Sigmoid colon (tissue), 6 donors: ENCODE measurements at regions not wholly inside any gene's neighbourhood (a gene's known extent, or its start where the extent isn't known, plus 50 kb on each side); places are given as distances from the start of the nearest gene placed in this dataset.
"Not testable (repeated sequence)": the region's sequence is repeated elsewhere in the genome, so short reads cannot be mapped to it uniquely, and the experiment has no call there.

ENCODE experiments used
- DNase-seq: peaks from one replicate; pipeline ENCODE4 v3.0.0-alpha.2; 2019
- H3K27ac ChIP-seq, 4 donors: fragments of 200-600 bp; sonication (generic); one replicate each; pipeline ENCODE4 v1.5.1; 2016 to 2019; ENCODE audit warnings: mild to moderate bottlenecking in 1 of 4
- H3K27me3 ChIP-seq, 3 donors: fragments of 200-600 bp; sonication (generic); one replicate each; pipeline ENCODE4 v1.5.1; 2019; ENCODE audit warnings: mild to moderate bottlenecking in 1 of 3
- H3K36me3 ChIP-seq, 4 donors: fragments of 200-600 bp; sonication (generic); one replicate each; pipeline ENCODE4 v1.5.1; 2016 to 2019
- H3K4me1 ChIP-seq, 4 donors: fragments of 200-600 bp; sonication (generic); one replicate each; pipeline ENCODE4 v1.5.1; 2017 to 2019
- H3K4me3 ChIP-seq, 4 donors: fragments of 200-600 bp; sonication (generic); one replicate each; pipeline ENCODE4 v1.5.1; 2017 to 2019; ENCODE audit warnings: mild to moderate bottlenecking in 2 of 4, moderate library complexity in 1 of 4
- H3K9me3 ChIP-seq, 4 donors: fragments of 200-600 bp in 3 of 4; sonication (generic) in 3 of 4; one replicate each; pipeline versions ENCODE4 v1.5.1 to v1.6.1; 2013 to 2019
- CTCF ChIP-seq, 4 experiments: fragments of 450-650 bp in 3 of 4; fragments of 200-600 bp in 1 of 4; IDR thresholded peaks; one replicate each; pipeline ENCODE4 v1.5.1; 2016 to 2019; ENCODE audit warnings: antibody characterized with exemption in 4 of 4, mild to moderate bottlenecking in 3 of 4, moderate library complexity in 2 of 4
- EP300 ChIP-seq, 4 donors: sonication (generic); formaldehyde crosslinking; IDR thresholded peaks; one replicate each; pipeline ENCODE4 v1.6.1; 2017; ENCODE audit warnings: antibody characterized with exemption in 4 of 4
- POLR2A ChIP-seq, 2 donors: fragments of 450-650 bp; IDR thresholded peaks; one replicate each; pipeline ENCODE4 v1.6.1; 2016; ENCODE audit warnings: antibody characterized with exemption in 2 of 2, mild to moderate bottlenecking in 2 of 2, moderate library complexity in 2 of 2
- POLR2AphosphoS5 ChIP-seq, 4 donors: sonication (generic); formaldehyde crosslinking; IDR thresholded peaks; one replicate each; pipeline ENCODE4 v1.6.1; 2017; ENCODE audit warnings: antibody characterized with exemption in 4 of 4
- WGBS, 2 donors: extraction: QIAGEN DNeasy Blood & Tissue Kit; methylation state at CpG; one replicate each; pipeline ENCODE4 v1.1.7; 2013; 5-methylcytosine and 5-hydroxymethylcytosine counted together
- intact Hi-C: fragments of 100-400 bp; cut with DNase I; formaldehyde crosslinking; loops from one replicate; pipeline ENCODE4 v1.15.1; 2023
- donor health status: healthy with polysubstance abuse.
- donor health status: healthy.

- Histone ChIP-seq H3K9me3 (no peaks in the 10 kb centered on the region), H3K4me1 (no peaks in the 10 kb centered on the region), H3K27ac (no peak overlapping the region), H3K27me3 (no peaks in the 10 kb centered on the region), H3K36me3 (no peaks in the 10 kb centered on the region), H3K4me3 (no peak overlapping the region)
- no peak for DNase-seq
- WGBS, 2 donors: 37 to 47% methylated on average over 1 of the region's 1 CpG
- intact Hi-C loops: no loop called here
- no peak for TF ChIP-seq CTCF (IDR thresholded peaks at IDR 0.05)
- no peak for TF ChIP-seq POLR2A (IDR thresholded peaks at IDR 0.05)
- no peak for TF ChIP-seq POLR2AphosphoS5 (IDR thresholded peaks at IDR 0.05)
- TF ChIP-seq EP300 (IDR thresholded peaks at IDR 0.05): no peak
These were observed 91.2 kb downstream of the RCHY1 start for GRCh38 chr4:75422998-75423397.

GRCh38 chr4:75412746-75413145 is 101.5 kb downstream of the RCHY1 start:
- H3K4me3 ChIP-seq: no peak overlapping the region
- no peak overlapping the region for H3K27ac ChIP-seq
- H3K27me3 ChIP-seq: no peaks in the 10 kb centered on the region
- intact Hi-C loops: no loop called here
- no peak for DNase-seq
- H3K36me3 ChIP-seq: no peaks in the 10 kb centered on the region
- no peak for TF ChIP-seq CTCF (IDR thresholded peaks at IDR 0.05)
- no peak for TF ChIP-seq POLR2AphosphoS5 (IDR thresholded peaks at IDR 0.05)
- no peak for TF ChIP-seq EP300 (IDR thresholded peaks at IDR 0.05)
- TF ChIP-seq POLR2A (IDR thresholded peaks at IDR 0.05): no peak
- 76 to 79% methylated on average over 2 of the region's 2 CpGs for WGBS, 2 donors
- H3K4me1 ChIP-seq: no peaks in the 10 kb centered on the region
- H3K9me3 ChIP-seq: no peaks in the 10 kb centered on the region

GRCh38 chr4:75398501-75398900 is 115.7 kb downstream of the RCHY1 start:
- 88 to 90% methylated on average over 4 of the region's 4 CpGs for WGBS, 2 donors
- no peaks in the 10 kb centered on the region for H3K27me3 ChIP-seq
- no peak overlapping the region for H3K4me3 ChIP-seq
- H3K27ac ChIP-seq: no peak overlapping the region
- no peak for TF ChIP-seq CTCF (IDR thresholded peaks at IDR 0.05)
- no peak for TF ChIP-seq POLR2AphosphoS5 (IDR thresholded peaks at IDR 0.05)
- no peak for TF ChIP-seq POLR2A (IDR thresholded peaks at IDR 0.05)
- no peak for TF ChIP-seq EP300 (IDR thresholded peaks at IDR 0.05)
- intact Hi-C loops: no loop called here
- no peaks in the 10 kb centered on the region for H3K36me3 ChIP-seq
- no peaks in the 10 kb centered on the region for H3K4me1 ChIP-seq
- H3K9me3 ChIP-seq: no peaks in the 10 kb centered on the region
- DNase-seq: no peak

- intact Hi-C loops: no loop called here
These were observed 122.6 kb downstream of the RCHY1 start for GRCh38 chr4:75391489-75392166.

GRCh38 chr4:75386426-75386825 is 127.8 kb downstream of the RCHY1 start:
- DNase-seq, intact Hi-C loops, H3K27ac ChIP-seq, H3K4me3 ChIP-seq, H3K4me1 ChIP-seq, H3K9me3 ChIP-seq, H3K27me3 ChIP-seq, H3K36me3 ChIP-seq: not testable (repeated sequence)
- WGBS, 2 donors: 90 to 93% methylated on average over 12 of the region's 12 CpGs

More at GRCh38 chr4:75391489-75392166, 122.6 kb downstream of the RCHY1 start:
- no peaks in the 10 kb centered on the region for H3K4me1 ChIP-seq
- WGBS, 2 donors: 68 to 81% methylated on average over 1 of the region's 1 CpG
- H3K9me3 ChIP-seq: no peaks in the 10 kb centered on the region
- no peak overlapping the region for H3K4me3 ChIP-seq
- no peak for DNase-seq
- no peak overlapping the region for H3K27ac ChIP-seq
- no peaks in the 10 kb centered on the region for H3K27me3 ChIP-seq
- no peak for TF ChIP-seq POLR2A (IDR thresholded peaks at IDR 0.05)
- TF ChIP-seq EP300 (IDR thresholded peaks at IDR 0.05): no peak
- TF ChIP-seq POLR2AphosphoS5 (IDR thresholded peaks at IDR 0.05): no peak
- TF ChIP-seq CTCF (IDR thresholded peaks at IDR 0.05): no peak
- H3K36me3 ChIP-seq: no peaks in the 10 kb centered on the region
